ENCODE measurements at regions not wholly inside any gene's neighbourhood (a gene's known extent, or its start where the extent isn't known, plus 50 kb on each side); places are given as distances from the start of the nearest gene placed in this dataset.

DNA sequence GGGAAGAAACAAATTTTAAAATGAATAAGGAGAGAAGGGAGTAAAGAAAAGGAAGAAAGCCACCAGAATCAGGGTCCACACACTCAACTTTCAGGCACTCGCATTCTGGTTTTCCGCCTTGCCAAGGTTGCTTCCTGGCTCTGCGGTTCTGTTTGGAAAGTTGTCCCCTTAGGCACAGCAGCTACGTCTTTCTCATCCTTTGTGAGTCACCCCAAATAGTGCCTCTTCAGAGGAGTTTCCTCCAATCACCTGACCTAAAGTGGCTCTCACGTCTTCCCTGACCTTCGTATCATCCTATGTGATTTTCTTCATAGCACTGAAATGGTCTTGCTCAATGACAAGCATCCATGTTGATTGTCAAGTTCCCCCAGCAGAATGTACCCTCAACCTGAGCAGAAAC lies 99.5 kb upstream of the TMCC3 start:
- DNase-seq (ENCODE audit: low read depth) = no peak

DNA sequence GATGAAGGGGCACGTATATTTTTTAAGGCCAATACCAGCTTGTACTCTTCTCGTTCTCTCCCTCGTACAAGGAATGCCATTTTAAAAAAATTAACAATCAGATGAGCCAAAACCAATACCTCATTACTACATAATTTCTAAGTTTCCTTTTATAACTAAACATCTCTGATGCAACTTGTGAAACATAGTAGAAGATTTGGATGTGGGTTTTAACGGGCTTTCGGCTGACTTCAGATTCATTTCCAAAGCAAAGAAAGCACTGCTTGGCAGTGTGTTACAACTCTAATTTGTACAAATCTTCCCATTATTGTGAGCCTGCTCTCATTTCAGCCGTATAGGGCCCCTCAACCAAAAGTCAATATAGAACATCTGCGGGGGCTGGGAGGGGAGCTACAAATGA lies 99.1 kb upstream of the TMCC3 start:
- DNase-seq (ENCODE audit: low read depth) = no peak

DNA sequence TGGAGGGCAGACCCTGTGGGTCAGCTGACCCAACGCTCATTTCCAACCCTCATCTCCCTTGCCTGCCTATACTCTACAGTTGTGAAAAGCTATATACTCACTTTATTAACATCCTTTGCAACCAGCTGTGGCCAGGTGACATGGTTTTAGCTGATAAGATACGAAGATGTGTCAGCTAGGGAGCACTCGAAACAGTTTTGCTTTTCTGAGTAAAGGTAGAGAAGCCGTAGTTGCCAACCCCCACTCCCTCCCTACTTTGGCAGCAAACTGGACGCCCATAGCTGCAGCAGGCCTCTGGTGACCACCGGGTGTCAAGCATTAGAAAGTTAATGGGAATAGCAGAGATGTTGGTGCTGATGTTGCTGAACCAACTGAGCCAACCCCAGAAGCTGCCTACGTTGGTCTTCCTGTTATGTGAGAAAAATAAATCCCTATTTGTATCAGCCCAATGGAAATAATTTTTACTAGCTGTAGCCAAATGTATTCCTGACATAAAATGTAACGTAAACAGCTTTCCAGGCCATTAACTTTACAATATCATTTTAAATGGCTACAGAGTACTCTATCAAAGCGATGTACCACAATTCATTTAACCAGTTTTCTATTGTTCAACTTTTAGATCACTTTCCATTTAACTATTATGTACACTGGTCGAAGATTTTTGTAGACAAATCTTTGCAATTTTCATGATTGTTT lies 98.5 kb upstream of the TMCC3 start:
- DNase-seq (ENCODE audit: low read depth) = no peak

DNA sequence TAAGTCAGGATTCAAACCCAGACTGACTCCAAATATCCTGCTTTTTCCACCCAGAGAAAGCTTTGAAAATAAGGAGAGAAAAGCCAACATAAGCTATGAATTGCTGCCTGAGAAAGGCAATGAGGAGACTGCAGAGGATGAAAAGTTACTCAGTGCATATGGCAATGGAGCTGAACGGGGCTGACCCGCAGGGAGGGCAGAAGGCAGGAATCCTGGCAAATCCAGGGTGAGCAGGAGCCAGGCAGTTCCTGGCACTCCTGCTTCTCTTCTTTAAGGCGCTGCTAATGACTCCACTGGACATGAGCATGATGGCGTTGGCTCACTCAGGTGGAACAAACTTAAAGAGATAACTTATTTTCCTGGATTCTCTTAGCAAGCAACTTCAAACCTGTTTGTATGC lies 95.2 kb upstream of the TMCC3 start:
- DNase-seq (ENCODE audit: low read depth) = no peak

DNA sequence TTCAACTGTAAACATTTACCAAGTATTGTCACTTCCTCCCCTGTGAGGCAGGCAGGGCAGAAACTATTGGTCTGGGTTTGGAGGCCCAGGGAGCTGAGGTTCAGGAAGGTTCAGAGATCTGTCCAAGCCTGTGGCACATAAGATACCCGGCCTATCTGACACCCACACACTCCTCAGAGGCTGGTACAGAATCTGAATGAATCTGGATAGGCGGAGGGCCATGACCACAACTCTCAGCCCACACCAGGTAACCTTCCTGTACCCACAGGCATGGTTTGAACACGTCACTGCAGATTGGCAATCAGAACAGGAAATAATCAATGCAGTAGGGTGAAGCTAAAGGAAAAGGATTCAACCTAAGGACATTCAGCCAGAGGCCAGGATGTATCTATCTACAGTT lies 92.8 kb upstream of the TMCC3 start:
- no peak for DNase-seq (ENCODE audit: low read depth)

DNA sequence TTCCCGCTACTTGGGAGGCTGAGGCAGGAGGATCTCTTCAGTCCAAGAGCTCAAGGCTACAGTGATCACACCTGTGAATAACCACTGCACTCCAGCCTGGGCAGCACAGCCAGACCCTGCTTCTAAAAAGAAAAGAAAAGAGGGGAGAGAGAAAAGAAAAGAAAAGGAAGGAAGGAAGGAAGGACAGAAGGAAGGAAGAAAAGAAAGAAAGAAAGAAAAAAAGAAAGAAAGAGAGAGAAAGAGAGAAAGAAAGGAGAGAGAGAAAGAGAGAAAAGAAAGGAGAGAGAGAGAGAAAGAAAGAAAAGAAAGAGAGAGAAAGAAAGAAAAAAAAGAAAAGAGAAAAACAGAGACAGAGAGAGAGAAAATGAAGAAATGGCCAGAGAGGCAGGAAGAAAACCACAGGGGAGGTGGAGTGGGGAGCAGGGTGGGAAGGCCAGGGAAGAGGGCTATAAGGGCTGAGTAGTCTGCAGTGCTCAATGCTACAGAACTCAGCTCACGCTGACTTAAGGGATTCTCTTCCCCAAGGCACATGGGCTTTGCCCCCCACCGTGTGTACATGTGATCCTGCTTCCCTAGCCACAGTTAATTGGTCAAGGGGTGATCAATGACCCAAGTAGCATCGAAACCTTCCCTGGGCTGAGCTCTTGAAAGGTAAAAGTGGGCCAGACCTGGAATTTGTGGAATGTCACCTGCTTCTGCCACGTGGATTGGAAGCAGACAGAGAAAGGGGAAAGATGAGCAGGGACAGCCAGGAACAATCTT lies 90.4 kb upstream of the TMCC3 start:
- DNase-seq (ENCODE audit: low read depth) = no peak

DNA sequence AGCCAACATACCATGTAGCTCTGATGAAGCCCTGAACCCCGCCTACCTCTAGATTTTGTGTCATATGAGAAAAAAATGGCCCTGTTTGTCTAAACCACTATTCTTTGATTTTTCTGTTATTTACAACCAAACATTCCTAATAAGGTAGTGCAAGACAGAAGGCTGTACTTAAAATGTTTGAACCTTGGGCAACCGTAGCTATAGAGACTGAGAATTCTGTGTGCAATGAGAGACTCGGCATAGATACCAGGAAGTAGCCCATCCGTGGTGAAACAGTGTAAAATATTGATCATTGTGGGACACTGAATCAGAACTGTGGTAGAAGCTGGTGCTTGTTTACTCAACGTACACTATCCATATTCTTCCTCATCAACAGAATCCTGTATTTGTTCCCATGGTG lies 86.5 kb upstream of the TMCC3 start:
- DNase-seq (ENCODE audit: low read depth) = no peak

DNA sequence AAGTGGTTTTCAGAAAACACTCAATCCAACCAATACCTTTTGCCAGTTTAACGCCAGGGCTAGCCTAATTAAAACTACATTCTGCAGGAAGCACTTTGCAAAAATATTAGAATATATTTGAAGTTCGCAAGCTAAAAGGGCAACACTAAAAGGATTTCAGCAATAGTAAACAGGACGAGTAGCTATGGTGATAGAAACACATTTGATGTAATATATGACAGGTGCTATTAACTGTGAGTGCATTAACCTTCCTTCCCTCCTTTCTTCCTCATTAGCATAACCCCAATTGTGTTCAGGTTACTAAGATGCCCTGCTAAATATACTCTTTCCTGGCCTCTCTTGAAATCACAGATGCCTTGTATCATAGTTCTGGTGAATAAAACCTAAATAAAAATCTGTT lies 85.6 kb upstream of the TMCC3 start:
- DNase-seq (ENCODE audit: low read depth) = no peak

DNA sequence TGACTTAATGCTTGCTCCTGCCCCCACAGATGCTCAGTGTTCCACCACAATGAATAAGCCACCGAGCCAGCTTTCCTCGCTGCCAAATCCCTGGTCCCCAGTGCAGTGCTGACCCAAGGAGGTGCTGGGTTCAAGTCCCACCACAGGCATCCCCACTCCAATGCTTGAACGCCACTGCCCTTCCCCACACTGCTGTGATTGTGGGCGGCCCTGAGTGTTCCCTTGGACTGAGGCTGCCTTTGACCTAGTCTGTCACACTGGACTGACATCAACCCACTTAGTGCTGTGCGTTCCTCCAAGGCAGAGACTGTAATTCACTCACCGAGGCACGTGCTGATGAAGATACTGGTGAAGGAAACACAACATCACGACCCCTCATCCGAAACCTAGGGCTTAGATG lies 83.4 kb upstream of the TMCC3 start:
- DNase-seq (ENCODE audit: low read depth) = no peak

DNA sequence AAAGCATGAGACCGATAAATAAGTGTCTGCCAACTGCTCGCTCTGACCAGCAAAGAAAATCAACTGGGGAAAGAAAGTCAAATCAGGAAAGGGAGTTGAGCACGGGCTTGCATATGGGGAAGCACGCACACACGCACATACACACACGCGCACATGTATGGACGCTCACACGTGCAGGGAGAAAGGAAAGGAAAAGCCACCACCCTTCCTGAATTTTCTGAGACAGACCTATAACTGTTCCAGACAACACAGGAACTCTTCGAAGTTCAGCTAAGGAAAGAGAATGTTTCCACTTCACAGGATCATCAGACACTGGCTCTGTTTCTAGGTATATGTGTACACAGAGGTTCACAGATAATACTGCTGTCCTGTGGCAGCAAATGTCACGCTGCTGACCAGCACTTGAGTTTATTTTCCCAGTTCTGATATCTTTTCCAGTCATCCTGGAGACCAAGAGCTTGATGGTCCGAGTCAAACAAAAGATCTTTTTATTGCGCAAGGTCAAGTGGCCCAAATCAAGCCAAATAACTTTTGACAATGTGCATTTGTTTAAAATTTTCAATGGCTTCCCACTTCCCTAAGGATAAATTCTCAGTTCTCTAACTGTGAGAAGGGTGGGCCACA lies 82.1 kb upstream of the TMCC3 start:
- DNase-seq (ENCODE audit: low read depth) = no peak

DNA sequence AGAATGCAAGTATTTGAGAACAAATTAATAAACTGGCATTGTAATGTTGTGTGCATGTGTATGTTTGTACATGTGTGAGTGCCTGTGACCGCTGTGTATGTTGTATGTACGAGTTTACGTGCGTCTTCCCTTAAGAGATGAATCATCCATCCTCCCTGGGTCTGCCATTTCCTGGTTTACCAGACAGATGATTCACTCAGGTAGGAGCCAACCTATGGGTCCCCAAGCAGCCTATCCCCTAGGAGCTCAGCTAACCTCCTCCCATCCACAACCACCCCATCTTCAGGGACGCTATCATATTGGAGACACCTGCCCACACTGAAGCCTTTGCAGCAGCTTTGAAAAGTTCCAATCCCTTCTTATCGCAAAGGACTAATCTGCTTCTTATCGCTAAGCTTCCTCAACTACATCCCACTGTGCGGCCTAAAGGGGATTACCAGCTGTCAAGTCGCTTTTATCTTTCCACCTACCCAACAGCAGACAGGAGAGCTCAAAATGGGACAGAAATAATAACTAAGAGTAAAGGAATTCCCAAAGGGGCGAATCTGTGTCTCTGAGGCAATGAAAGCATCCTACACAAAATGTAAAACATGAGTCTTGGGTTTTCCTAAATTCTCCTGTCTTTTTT lies 81.5 kb upstream of the TMCC3 start:
- no peak for DNase-seq (ENCODE audit: low read depth)

DNA sequence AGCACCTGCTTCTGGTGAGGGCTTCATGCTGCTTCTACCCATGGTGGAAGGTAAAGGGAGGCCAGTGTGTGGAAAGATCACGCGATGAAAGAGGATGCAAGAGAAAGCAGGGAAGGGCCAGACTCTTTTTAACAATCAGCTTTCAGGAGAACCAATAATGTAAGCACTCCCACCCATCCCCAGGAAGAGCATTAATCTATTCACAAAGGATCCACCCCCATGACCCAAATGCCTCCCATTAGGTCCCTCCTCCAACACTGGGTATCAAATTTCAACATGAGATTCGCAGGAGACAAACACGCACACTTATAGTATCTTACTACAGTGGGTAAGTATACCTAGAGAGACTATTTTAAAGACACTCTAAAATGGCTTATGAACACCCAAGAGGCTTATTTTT lies 80.5 kb upstream of the TMCC3 start:
- no peak for DNase-seq (ENCODE audit: low read depth)

DNA sequence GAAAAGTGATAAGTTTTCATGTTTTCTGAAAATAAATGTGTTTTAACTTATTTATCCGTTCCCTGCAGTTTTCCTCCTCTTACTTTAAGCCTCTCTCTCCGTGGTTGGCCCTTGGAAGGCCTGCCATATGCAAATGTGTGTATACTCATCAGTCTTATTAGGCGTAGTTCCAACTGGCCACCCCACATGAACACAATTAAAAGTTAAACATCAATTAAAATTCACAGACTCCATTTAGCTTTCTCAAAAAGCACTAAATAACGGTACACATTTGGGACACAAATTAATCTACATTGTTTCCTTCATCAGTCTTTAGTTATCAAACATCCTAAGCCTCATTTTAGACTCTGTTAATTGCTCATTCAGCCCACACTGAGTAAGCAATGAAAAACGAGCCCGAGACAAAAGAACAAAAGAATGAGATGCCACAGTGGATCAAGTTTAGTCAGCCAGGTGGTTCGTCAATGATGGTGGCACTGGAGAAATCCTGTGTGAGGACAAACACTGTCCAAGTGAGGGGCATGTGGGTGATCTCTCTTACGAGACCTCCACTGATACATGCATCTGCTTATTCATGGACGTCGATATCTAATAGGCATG lies 76.0 kb upstream of the TMCC3 start:
- DNase-seq (ENCODE audit: low read depth) = no peak

DNA sequence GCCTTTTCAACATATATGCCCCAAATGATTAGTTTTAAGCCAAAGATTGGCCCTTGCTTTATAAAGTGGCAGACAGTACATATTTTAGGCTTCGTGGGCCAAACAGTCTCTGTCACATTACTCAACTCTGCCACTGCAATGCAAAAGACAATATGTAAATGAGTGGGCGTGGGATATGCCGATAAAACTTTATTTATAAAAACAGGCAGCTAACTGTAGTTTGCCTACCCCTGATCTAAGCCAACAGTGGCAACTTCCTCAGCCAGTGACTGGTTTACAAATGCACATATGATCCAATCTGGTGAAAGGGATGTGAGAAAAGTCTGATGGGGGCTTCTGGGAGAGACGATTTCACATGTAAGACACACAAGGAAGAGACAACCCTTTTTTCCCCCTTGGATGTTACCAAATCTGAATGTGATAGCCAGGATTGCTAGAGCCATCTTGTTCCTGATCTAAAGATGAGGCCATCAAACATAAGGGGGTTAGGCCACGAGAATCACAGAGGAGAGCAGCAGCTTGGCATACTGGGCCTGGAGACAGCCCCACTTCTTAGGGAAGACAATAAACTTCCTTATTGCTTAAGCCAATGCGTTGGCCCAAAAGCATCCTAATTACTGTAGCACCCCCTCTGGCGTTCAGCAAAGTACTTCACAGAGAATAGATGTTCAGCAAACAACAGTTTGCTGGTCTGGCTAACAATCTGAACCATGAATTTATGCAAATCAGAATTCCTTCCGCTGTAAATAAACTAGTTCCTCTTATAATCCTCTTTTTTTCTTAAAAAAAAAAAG lies 75.2 kb upstream of the TMCC3 start:
- no peak for DNase-seq (ENCODE audit: low read depth)

DNA sequence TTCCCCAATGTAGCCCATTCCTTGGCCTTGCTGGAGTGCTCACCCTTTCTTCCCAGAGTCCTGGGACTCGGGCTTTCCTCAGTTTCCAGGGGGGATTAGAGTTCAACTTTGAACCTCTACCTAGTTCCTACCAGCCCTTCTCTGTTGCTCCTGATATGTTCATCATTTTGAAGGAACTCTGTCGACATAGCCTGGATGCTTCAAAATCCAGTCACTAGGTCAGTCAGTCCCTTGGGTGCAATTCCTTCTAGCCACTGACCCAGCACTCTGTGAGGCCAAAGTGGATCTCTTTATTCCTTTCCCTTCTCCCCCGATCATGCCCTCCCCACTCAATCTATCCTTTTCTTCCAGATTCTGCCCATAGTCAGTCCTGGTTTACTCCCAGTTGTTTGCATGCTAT lies 72.3 kb upstream of the TMCC3 start:
- DNase-seq (ENCODE audit: low read depth) = peak; percentile 25

DNA sequence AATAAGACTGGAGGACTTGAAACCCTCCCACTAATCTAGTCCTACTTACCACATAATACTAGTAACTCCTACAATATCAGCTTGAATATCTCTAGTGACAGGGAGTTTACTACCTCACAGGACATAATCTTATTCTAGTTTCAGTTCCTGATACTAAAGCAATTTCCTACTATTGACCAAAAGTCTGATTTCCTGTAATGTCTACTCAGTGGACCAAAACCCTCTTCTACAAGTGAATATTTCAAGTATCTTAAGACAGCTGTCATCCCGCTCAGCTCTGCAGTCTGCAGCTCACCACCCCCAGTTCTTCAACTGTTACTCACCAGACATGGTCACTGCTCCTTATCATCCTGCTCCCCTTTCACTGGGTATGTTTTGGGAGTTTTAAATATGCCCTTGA lies 70.8 kb upstream of the TMCC3 start:
- DNase-seq (ENCODE audit: low read depth) = no peak

DNA sequence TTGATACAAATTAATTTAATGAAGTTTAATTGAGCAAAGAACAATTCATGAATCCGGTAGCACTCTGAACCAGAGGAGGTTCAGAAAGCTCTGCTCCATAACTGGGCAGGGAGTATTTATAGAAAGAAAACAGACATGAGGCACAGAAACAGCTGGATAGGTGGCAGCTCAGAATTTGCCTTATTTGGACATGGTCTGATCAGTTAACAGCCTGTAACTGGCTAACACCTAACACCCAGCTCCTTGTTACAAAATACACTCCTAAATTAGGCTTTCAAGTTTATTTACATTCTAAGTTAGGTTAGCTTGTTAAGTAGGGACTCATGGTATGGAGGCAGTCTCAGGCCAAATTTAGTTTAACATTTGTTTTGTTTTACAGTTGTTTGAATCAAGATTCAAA lies 67.8 kb upstream of the TMCC3 start:
- no peak for DNase-seq (ENCODE audit: low read depth)

DNA sequence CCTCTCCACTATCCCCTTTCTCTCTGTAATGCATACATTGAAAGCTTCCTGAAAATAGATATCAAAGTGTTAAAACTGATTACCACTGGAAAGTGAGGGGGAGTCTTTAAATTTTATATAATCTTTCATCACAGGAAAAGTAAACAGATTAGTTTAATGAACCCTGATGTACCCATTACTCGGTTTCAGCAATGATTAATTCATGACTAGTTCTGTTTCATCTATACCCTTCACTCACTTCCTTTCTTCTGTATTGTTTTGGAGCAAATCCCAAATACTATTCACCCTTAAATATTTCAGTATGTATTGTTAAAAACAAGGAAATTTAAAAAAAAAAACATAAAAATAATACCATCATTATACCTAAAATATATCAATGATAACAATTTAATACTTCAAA lies 67.3 kb upstream of the TMCC3 start:
- DNase-seq (ENCODE audit: low read depth) = no peak

DNA sequence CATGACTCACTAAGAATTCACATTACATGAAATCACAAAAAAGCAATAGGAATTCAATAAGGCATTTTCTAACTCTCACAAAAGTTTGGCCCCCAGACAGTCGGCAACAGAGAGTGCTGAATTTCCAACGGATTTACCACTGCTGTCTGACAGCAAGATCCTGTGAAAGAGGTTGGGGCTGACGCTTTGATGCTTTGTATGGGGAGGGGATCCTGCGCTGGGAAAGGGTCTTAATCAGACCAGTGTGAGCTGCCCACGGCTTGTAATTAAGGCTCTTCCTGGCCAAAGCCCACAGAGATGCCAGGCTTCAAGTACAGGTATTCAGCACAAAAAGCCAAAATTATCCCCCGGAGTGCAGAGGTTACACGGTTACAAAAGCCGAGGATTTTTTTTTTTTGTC lies 66.8 kb upstream of the TMCC3 start:
- DNase-seq (ENCODE audit: low read depth) = no peak

DNA sequence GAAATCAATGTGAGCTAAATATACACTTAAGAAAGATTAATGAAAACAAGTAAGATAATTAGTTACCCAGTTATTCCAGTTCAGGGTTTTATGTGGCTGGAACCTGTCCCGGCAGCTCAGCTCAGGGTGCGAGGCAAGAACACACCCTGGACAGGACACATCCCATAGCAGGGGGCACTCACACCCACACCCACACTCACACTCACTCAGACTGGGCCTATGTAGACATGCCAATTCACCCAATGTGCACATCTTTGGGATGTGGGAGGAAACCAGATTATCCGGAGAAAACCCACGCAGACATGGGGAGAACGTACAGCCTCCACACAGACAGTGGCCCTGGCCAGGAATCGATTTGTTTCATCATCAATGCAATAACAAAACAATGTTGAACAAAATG lies 66.0 kb upstream of the TMCC3 start:
- no peak for DNase-seq (ENCODE audit: low read depth)

DNA sequence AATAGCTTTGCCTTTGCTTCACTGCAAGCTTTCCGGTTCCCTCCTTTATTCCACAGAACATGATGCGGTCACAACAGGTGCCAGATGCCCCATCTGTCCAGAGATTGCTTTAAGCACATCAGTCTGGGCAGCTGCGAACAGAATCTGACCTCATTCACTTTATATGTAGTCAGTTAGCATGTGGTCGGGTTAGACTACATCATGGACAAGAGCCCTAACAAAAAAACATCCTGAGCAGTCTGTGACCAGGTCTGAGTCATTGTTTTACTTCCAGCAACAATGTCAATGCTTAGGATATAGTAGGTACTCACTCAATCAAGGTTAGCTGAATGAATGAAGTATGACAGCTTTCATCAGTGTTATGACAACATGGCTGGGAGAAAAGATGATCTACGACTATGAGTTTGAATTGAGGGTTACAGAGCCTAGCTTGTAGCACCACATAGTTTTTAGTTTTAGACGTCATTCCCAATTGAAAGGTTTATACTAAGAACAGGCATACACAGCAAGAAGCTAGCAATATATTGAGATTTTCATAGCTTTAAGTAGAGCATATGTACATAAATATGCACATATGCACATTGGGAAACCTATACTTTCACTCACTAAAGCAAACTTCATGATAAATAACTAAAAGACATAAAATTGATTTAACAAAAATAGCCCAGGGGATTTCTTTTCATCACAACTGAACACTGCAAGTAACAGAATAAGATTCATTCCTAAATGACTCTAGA lies 64.2 kb upstream of the TMCC3 start:
- peak; percentile 36 for DNase-seq (ENCODE audit: low read depth)

All from stromal cell of bone marrow (primary cell).